NCI-H774 (cell line): ENCODE measurements at regions not wholly inside any gene's neighbourhood (a gene's known extent, or its start where the extent isn't known, plus 50 kb on each side); places are given as distances from the start of the nearest gene placed in this dataset.
"Not testable (repeated sequence)": the region's sequence is repeated elsewhere in the genome, so short reads cannot be mapped to it uniquely, and the experiment has no call there.

Experiments used
- DNase-seq: peaks from one replicate; lab custom pipeline; 2025; lab: John Stamatoyannopoulos, UW

DNA sequence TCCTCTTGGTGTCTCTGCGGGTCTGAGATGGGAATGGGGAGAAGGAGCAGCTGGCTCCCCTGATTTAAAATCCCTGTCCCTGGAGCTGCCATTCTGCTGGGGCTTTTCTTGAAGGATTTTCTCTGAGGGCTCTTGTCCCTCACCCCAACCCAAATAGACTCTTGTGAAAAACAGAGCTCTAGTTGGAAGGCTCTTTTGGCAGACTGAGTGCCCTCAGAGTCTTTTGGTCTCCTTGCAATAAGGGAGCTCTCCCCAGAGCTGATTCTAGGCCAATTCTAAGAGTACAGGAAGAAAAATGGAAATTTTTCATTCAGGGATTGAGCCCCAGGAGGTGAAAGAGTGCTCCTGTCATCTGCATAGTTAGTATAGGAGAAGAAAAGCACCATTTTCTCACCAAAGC lies 238.3 kb downstream of the COG6 start:
- no peak for DNase-seq

DNA sequence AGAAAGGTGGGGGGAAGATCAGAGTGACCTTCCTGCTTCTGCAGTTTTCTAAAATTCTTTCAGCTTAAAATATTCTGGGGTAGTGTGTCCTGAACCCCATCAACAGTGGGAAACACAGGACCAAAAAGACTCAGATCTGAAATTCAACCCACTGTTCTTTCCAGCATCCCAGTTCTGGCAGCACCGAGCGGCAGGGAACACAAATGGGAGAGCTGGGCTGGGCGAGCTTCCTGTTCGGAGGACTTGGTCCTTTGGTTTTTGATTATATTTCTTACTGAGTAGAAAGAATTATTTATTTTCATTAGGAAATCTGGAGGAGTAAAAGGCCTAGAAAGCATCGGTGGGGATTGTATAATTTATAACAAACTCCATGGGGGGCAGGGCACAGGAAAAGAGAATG lies 239.1 kb downstream of the COG6 start:
- no peak for DNase-seq

DNA sequence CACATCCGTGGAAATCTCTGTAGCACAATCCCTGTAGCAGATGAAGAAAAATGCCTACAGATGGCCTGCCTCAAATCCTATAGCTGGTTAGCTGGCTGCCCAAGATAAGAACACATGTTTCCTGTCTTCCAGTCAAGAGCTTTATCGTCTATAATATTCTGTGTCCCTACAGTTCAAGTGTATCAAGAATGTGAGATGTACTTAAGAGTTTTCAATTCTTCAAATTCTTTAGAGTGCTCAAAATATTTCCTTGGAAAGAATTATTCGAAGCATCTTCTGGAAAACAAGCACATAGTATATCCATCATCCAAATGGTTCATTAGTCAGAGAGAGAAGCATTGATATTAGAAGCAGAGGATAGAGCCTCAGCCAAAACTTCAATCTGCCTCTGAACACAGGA lies 239.8 kb downstream of the COG6 start:
- no peak for DNase-seq

DNA sequence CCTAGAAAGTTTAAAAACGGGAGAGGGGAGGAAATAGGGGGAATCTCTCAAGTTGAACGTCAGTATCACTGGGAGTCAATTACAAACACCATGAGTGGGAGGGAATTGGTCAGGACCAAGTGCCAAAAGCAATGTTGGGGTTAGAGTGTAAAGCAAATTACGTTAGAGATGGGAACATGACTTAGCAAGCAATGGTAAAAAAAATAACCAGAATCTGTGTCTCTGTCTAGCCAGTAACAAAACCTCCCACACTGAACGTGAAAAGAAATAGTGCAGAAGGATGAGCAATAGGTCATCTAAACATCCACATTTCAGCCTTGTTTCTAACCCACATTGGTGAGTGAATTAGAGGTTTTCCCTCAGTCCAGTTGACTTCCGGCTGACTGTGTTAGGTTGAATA lies 242.2 kb downstream of the COG6 start:
- DNase-seq: no peak

DNA sequence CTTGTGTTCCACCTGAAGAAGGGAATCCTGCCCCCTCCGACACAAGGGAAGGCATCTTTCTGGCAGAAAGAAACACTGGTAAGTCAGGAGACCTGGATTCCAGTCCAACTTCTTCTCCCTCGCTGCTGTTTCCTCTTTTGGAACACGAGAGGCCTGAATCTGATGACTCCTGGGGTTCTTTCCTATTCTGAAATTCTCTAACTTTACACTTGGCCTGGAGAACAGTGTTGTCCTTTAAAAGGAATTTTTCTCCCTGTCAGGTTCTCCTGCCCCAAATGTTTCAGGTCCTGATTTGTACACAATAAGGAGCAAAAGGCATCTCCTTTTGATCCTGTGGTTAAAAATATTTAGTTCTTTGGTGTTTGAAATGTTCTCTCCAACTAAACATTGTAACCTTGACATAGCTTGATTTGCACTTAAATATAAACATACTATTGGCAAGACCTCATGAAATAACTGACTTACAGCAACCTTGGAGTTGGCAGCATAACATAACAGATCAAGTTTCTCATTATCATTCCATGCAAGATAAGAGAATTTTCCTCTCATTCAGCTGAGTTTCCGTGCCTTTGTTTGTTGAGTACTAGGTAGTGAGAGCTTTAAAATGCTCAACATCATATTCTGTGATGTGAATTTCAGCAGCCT lies 244.8 kb downstream of the COG6 start:
- no peak for DNase-seq

DNA sequence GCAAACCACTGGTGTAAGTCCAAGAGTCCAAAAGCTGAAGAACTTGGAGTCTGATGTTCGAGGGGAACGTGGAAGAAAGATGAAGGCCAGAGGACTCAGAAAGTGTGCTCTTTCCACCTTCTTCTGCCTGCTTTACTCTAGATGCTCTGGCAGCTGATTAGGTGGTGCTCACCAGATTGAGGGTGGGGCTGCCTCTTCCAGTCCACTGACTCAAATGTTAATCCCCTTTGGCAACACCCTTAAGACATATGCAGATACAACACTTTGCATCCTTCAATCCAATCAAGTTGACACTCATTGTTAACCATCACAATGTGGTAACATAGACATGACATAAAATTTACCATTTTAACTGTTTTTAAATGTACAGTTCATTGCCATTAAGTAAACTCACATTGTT lies 249.5 kb downstream of the COG6 start:
- DNase-seq: no peak

DNA sequence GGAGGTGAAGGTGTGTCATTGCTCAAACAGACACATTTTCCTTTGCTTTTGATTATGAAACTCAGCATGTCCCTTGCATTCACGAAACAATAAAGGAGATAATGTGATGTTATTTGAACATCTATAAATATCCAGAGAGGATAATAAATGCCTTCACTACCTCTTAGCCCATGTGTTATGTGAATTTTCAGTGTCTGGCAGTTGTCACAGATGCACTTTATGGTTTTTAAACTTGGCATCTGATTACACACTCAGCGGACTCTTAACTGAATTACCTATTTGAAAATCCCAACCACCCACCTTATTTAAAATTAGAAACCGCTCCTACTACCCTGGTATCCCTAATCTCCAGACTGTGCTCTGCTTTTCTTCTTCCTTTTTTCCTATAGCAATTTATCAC lies 254.2 kb downstream of the COG6 start:
- DNase-seq: no peak

DNA sequence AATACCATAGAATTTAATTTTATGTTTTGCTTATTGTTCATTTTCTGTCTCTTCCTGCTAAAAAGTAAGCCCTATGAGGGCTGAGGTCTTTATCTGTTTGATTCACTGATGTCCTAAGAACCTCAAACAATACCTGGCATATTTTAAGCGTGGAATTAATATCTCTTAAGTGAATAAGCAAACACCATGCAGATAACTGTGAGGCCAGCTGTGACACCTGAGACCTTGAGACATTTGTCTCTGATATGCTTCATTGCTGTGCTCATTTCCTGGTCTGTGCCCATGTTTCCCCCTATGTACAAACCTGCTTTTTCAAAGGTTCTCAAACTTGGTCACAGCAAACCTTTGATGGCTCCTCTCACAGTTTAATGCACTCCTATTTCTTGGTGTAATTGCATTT lies 254.6 kb downstream of the COG6 start:
- no peak for DNase-seq

DNA sequence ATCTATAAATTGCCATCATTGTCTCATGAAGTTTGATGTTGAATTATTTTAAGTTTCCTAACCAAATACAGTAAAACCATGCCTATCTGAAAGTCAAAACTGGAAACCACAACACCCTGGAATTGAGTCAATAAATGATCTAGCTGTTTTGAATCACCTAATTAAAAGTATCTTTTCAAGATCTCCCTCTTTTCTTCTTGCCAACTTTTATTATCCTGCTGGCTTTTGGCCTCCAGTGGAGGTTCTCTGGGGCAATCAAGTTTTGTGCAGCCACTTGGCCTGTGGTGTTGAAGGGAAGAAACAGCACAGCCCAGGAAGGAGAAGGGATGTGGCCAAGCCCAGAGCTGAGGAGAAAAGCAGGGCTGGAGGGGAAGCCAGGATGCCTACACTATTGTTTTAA lies 255.4 kb downstream of the COG6 start:
- DNase-seq: no peak

DNA sequence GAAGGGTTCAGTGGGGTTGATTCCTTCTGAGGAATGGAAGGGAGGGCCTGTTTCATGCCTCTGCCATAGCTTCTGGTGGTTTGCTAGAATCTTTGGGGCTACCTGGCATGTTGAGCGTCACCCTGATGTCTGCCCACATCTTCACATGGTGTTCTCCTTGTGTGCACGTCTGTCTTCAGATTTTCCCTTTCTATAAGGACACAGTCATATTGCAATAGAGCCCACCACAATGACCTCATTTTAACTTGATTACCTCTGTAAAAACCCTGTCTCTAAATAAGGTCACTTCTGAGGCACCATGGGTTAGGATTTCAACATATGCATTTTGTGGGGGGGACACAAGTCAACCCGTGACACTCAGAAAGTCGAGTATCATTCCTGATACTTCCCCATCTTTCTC lies 257.9 kb downstream of the COG6 start:
- no peak for DNase-seq

DNA sequence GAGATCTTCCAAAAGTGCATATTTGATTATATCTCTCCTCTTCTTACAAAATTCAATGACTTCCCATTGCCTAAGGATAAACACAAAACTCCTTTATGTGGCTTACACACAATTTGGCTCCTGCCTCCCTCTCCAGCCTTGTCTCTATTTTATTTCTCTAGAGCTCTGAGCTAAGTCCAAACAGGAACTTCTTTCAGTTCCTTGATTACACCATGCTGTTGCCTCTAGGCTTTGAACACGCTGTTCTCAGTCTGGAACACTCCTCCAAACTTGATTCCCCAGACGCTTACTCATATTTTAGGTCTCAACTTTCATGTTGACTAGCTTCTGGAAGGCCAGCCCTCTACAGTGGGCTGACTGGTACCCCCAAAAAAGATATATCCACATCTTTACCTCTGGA lies 258.5 kb downstream of the COG6 start:
- DNase-seq: no peak

DNA sequence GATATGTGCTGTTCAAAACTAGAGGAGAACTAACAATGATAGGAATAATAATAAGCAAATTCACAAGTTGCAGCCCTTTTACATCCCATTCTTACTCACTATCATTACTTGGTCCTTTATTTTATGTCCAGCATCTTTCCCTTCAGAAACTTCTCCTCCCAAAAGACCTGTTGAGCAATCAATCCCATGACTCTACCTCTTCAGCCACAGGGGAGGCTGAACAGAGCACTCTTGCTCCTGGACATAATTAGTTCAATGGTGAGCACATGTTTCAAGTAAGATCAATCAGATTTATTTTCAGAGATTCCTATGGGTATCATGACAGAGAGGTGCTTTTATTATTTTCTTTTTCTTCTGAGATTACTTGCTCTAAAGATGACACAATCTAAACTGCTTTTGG lies 260.0 kb downstream of the COG6 start:
- no peak for DNase-seq

DNA sequence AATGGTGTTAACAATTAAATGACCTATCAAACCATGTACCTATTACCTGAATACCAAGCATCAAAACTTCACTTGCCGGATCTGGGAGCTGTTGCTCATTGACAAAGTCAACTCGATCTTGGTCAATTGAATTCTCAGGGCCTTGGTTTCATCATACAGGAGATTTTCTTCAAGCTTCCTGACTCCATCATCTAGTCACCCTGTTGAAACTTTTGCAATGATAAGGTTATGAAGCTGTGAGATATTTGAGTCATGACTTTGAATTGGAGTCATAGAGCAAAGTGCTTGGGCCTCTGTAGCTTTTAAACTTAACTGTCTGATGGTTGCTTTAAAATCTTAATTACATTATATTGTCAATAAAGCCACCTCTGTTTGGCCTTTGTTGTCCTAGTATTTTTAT lies 260.9 kb downstream of the COG6 start:
- DNase-seq: no peak

DNA sequence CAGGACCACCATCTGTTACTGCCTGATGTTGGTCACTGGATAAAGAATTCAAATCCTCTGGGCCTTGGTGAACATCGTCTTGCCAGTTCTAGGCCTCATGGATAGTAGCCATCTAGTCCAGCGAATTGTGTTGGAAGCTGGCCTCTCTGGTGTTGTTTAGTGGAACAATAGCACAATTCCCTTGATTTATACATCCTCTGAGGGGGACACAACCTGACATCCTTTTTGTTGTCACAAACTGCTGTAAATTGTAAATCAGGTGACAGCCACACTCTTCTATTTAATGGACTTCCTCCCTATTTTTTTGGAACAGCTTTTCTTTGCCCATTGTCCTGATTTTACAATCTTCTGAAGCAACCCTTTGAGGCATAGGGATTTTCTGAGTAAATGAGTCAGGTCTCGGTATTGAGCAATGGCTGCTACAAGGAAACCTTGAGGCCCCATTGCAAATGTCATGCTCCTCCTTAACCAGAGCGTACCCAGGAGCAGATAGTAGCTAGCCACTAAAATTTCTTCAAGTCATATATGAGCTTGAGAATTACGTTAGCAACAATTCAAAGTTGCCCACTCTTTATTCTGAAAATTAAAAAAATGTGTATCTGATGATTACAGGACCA lies 263.3 kb downstream of the COG6 start:
- no peak for DNase-seq

DNA sequence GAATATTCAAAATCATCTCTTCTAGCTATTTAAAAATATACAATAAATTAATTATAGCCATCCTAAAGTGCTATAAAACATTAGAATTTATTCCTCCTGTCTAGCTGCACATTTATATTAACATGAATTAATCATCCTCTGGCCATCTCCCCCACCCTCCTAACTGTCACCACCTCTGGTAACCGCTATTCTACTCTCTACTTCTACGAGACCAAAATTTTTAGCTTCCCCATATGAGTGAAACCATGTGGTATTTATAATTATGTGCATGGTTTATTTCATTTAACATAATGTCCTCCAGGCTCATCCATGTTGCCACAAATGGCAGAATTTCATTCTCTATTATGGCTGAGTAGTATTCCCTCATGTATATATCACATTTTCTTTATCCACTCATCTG lies 265.2 kb downstream of the COG6 start:
- no peak for DNase-seq

DNA sequence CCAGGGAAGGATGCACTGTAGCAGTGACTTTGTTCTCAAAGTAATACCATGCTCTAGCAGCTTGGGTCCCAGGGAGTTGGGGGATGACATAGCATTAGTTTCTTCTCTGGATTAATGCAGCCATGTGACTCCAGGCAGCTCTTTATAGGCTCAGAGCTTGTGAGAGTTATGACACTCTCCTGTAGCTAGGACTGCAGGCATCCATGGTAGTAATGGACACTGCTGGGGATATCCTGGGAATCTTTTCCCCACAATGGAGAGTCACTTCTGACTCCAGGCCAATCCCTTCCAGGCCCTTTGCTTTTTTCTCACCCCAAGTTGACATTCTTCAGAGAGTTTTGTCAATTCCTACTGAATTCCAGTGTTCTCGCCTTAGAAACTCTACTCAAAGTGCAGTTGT lies 270.9 kb downstream of the COG6 start:
- DNase-seq: no peak

DNA sequence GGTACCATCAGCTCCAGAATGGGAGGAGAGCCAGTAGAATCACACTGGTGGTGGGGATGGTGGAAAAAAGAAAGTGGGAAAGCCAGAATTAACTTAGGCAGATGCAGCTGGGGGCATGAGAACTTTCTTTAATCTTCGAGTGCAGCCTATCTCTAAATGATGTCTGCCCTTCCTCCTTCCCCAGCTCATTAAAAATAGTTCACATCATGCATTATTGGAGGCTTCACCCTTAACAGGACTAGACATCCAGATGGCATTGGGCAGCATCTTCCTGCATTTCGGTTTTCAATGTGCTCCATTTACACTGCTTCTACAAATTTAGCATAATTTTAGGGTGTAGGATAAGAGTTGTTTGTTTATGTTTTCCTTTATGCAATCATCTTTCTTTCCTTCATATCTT lies 272.8 kb downstream of the COG6 start:
- no peak for DNase-seq

DNA sequence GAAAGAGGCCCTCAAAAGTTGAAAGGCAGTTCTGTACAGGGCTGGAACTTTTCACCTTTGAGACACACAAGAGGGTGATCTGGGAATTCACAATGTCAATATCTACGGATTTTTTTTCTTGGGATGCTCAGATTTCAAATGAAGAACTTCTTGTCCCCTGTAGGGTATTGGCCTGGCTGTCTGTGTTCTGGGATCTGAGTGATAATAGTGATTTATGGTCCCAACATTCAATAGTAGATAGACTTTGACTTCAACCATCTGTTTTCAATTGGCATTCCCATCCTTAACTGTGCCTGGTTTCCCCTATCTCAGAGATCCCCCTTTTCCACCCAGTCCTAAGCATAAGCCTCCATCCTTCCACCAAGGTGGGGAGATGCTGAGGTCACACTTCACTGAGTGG lies 274.1 kb downstream of the COG6 start:
- DNase-seq: no peak

DNA sequence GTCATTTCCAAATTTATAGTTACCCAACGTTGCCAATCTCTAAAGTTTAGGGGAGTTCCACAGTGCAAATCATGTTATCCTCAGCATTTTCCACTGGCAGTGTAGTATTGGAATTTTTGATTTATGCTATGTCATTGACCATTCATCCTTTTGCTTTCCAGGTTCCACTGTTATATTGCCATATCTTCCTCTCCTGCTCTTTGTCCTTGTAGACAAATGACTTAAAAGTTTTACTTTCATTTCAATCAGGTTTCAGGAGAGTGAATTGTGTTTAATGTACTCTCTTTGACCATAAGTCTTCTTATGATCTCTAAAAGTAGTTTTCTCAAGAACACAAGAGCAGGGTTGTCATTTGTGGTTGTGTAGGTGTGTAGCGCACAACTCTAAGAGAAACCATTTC lies 274.6 kb downstream of the COG6 start:
- DNase-seq: no peak

DNA sequence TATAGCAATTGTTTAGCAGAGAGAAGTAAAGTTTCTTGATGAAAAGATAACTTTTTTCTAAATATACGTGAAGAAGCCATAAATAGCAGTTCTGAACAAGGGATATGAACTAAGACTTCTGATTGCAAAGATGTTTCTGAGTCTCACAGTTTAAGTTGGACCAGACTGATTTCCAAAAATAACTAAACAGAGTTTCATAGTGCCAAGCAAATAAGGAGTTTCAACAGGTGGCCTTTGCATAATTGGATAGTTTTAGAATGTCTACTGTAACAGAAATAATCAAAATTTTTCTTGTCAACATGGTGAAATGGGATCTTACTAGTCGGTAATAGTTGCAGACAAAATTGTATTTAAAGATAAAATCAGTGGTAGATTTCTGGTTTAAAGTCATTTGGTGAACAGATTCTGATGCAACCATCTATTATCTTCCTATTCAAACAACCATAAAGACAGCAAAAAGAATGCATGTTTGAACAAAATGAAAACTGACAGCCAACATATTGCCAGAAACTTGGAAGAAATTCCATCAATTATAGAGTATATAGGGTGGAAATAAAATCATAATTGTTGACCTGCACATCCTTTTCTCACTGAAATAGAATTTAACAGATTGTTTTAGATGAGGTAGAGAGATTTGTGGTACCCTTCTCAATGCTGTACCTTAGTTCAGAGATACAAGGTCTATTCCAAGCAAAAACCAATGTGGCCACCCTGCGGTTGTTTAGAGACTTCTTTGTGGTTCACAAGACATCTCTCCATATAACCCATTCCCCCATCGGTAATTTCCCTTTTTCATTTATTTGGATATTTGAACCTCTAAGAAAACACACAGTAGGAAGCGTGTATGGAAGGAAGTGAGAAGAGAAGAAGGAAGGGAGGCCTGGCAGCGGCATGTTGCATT lies 275.3 kb downstream of the COG6 start:
- DNase-seq: no peak

DNA sequence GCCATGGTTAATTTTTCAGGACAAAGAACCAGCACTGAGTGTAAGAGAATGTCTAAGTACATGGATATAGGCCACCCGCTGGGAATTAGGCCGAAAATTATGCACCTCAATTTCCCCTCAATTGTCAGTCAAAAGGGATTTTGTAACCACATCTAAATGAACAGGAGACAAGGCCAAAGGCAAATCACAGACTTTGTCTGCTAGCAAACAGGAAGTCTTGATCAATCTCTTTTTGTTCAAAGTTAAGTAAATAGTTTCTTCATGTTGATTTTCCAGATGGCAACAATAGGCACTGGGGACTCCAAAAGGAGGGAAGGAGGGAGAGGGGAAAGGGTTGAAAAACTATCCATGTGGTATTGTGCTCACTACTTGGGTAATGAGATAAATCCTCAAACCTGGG lies 276.0 kb downstream of the COG6 start:
- DNase-seq: no peak

DNA sequence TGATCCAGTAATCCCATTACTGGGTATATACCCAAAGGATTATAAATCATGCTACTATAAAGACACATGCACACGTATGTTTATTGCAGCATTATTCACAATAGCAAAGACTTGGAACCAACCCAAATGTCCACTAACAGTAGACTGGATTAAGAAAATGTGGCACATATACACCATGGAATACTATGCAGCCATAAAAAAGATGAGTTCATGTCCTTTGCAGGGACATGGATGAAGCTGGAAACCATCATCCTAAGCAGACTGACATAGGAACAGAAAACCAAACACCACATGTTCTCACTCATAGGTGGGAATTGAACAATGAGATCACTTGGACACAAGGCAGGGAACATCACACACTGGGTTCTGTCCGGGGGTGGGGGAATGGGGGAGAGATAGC lies 277.1 kb downstream of the COG6 start:
- DNase-seq: not testable (repeated sequence)

DNA sequence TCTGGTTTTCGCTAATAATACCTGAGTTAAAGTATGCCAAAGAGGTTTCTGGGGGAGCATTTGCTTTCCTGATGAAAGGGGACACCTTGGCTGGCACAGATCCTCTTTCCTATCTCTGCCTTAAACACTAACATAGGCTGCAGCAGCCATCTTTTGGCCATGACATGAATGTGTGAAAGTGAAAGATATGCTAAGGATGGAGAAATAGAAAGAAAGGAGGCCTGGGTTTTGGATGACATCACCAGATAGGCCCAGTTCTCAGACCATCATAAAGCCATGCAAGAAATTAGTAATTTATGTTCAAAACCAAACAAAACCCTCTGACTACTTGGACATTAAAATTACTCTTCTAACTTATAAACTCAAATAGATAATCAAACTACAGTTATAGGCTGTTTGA lies 279.7 kb downstream of the COG6 start:
- DNase-seq: no peak
